ENCODE measurements at regions not wholly inside any gene's neighbourhood (a gene's known extent, or its start where the extent isn't known, plus 50 kb on each side); places are given as distances from the start of the nearest gene placed in this dataset.

- intact Hi-C loops (cut with micrococcal nuclease), result no loop called here
Observed at GRCh38 chr1:82263396-82263795, 462.7 kb downstream of the ADGRL2 start.

- intact Hi-C loops (cut with micrococcal nuclease), result no loop called here
Observed at GRCh38 chr1:82260666-82261065, 459.9 kb downstream of the ADGRL2 start.

GRCh38 chr1:82260051-82260450 is 459.3 kb downstream of the ADGRL2 start:
- intact Hi-C loops (cut with micrococcal nuclease), result no loop called here

DNA sequence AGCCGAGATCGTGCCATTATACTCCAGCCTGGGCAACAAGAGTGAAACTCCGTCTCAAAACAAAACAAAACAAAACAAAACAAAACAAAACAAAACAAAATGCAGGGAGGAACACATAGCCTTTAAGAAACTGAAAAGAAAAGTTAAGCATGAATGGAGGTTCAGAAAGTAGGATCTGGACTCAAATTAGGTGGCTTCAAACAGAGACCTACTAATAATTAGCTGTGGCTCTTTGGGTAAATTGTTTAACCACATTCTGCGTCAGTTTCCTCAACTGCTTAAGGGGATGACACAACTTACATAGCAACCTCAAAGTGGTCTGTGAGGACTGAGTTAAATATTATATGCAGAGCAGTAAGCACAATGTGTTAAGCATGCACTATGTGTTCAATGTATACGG is 458.2 kb downstream of the ADGRL2 start:
- intact Hi-C loops (cut with micrococcal nuclease), result no loop called here

- intact Hi-C loops (cut with micrococcal nuclease), result no loop called here
Observed at GRCh38 chr1:82246050-82246449, 445.3 kb downstream of the ADGRL2 start.

DNA sequence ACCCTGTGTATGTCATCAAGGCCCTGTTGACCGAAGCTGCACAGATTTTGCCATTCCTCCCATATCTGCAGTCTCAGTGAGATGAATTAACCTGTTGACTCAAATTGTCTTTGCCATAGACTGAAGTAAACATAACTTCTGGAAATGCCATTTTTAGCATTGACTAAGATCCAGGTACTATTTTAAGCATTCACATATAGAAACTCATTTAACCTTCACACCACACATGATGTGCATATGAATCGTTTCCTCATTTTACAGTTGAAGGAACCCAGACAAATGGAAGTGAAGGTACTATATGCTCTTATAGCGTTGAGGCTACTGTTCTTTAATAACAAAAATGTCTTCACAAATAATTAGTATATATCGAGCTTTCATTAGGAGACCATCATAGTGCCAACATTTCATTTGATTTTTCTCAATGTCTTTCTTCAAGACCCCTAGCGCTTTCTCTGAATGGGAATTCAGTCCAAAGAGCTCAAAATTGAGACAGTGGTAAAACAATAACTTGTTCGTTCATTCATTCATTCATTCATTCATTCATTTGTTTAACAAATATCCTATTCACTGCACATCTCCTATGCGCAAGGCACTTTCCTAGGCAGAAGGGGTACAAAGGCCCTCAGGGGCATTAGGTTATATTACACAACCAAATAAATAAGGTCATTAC is 444.7 kb downstream of the ADGRL2 start:
- intact Hi-C loops (cut with micrococcal nuclease), result no loop called here

DNA sequence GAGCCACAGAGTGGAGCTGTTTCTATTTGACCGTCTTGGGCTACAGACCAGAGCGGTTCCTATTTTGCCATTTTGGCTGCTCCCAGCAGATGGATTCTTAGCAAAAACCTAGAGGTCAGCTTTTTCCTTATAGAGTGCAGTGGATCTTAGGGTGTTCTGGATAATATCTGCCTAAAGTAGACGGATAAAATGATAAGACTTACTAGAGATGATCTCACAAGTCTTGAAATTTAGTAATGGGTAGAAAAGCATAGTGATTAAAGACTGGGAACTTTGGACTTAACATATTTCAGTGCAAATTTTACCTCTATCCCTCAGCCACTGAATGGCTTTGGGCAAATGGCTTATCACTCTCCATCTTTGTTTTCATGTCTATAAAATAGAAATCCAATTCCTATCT is 439.8 kb downstream of the ADGRL2 start:
- intact Hi-C loops (cut with micrococcal nuclease), result no loop called here

DNA sequence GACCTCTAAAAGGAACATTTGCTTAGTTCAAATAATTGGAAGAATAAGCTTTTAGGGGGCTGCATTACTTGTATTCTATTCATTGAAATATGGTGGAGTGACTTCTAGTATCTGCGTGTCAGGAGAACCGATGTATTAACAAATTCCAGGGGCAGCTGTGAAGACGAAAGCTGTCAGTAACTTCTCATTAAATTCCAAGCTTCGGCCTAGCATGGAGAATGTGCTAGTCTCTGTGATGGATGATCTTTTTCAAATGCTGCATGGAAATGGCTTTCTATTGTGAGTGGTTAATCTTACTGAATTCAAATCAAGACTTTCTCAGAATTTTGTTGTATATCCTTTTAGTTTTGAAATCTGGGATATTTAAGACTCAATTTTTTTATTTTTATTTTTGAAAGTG is 429.9 kb downstream of the ADGRL2 start:
- intact Hi-C loops (cut with micrococcal nuclease), result no loop called here

DNA sequence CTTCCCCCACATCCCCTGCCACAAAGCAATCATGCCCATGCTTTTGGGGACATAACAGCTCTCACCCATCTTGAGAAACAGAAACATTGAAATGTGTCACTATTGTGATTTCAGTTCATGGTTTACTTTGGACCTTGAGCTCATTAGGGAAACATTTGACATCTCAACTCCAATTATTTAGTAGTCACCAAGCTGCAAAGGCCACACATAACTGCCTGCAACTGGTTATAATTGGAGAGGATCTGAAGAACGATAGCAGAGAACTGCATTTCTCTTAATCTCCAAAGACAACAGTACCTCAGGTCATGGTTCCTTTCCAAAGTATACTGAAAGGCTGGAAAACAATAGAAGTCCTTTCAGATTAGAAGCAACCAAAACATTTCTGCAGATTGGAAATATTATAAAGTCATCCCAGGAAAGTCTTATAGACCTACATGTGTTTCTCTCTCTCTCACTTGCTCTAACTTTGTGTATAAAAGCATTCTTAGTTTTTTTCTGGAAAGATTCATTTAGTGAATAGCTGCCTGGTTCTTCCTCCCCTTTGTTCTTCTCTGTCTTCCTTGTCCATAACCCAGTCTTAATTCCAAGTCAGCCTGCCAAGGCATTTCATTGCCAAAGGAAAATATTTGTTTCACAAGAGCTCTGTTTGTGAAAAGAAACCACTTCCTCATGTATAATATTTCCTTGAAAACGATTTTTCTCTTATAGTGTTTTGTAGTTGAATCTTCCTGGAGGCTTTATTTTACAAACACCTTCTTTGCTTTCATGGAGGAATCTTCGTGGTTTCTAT is 426.8 kb downstream of the ADGRL2 start:
- intact Hi-C loops (cut with micrococcal nuclease), result no loop called here

DNA sequence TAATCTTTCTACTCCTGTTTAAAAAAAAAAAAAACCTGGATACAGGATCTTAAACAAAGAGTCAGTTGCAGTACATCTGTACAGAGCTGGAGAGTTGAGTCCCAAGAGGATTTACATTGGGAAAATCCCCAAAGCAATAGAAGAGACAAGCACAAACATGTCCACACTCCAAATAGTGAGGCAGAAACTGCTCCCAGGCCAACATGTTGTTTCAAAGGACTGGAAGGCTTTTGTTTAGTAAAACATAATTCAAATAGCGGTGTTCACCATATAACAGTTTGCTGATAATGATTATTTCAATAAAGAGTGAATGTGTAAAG is 425.4 kb downstream of the ADGRL2 start:
- intact Hi-C loops (cut with micrococcal nuclease), result no loop called here

- intact Hi-C loops (cut with micrococcal nuclease), result no loop called here
Observed at GRCh38 chr1:82225421-82226185, 424.9 kb downstream of the ADGRL2 start.

GRCh38 chr1:82223091-82223490 is 422.4 kb downstream of the ADGRL2 start:
- intact Hi-C loops (cut with micrococcal nuclease), result no loop called here

DNA sequence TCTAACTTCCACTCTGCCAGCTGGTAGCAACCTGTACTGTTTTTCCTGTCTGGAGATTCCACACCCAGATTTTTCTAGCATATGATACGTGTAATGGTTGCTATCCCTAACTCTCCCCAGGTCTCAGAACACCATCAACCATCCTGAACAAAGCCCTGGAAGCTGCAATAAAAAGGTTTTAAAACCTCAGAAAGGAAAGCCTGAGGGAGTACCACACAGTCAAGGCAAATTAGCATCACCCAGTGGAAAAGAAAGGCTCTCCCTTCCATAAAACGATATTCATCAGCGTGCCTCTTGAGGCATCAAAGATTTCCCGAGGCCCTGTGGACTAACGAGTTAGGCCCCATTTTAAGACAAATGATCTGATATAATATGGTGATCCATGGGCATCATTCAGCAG is 421.0 kb downstream of the ADGRL2 start:
- intact Hi-C loops (cut with micrococcal nuclease), result no loop called here

- intact Hi-C loops (cut with micrococcal nuclease), result no loop called here
Observed at GRCh38 chr1:82220754-82221153, 420.0 kb downstream of the ADGRL2 start.

DNA sequence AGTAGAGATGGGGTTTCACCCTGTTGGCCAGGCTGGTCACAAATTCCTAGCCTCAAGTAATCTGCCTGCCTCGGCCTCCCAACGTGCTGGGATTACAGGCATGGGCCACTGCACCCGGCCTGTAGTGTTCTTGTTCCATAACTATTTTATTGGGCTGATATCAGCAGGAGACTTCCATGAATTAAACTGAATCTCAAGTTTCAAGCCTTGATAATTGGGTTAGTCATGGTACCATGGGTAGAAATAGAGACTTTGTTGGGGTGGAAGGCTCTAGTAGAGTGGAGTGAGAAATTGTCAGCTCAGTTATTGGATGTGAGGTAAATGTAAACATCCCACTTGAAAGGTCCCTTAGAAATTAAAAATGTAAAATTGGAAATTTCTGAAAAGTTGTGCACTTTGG is 419.1 kb downstream of the ADGRL2 start:
- intact Hi-C loops (cut with micrococcal nuclease), result no loop called here

GRCh38 chr1:82218846-82219245 is 418.1 kb downstream of the ADGRL2 start:
- intact Hi-C loops (cut with micrococcal nuclease), result no loop called here

- intact Hi-C loops (cut with micrococcal nuclease), result no loop called here
Observed at GRCh38 chr1:82215853-82216175, 415.1 kb downstream of the ADGRL2 start.

- intact Hi-C loops (cut with micrococcal nuclease), result no loop called here
Observed at GRCh38 chr1:82215056-82215852, 414.5 kb downstream of the ADGRL2 start.

- intact Hi-C loops (cut with micrococcal nuclease), result no loop called here
Observed at GRCh38 chr1:82214606-82215005, 413.9 kb downstream of the ADGRL2 start.

DNA sequence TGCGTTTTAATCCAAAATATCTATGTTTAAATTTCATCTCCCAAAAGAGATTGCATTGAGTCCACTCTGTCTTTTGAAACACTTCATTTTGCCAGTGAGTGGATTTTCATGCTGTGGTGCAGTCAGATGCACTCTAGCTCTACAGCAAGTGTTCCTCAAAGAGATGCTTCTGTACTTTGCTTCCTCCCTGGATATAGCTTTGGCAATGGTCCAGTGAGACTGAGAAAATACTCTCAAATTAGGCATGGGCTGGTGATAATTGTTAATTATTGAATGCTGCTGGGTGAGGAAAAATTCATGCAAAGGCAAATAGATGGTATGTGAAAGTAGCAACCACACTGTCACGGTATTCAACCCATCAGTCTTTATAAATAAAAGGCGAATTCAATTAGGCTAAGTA is 396.9 kb downstream of the ADGRL2 start:
- intact Hi-C loops (cut with micrococcal nuclease), result no loop called here

GRCh38 chr1:82195245-82195644 is 394.5 kb downstream of the ADGRL2 start:
- intact Hi-C loops (cut with micrococcal nuclease), result no loop called here

- intact Hi-C loops (cut with micrococcal nuclease), result no loop called here
Observed at GRCh38 chr1:82185084-82185483, 384.4 kb downstream of the ADGRL2 start.
